Parathyroid adenoma (tissue), 2 donors: ENCODE measurements at regions not wholly inside any gene's neighbourhood (a gene's known extent, or its start where the extent isn't known, plus 50 kb on each side); places are given as distances from the start of the nearest gene placed in this dataset.

Experiments
- H2AFZ ChIP-seq: fragments of 300-600 bp; sonication (generic); one replicate; pipeline ENCODE4 v1.7.0; 2017; ENCODE audit warnings: antibody characterized with exemption, mild to moderate bottlenecking
- H3K27ac ChIP-seq: fragments of 300-600 bp; sonication (generic); one replicate; pipeline ENCODE4 v1.7.0; 2017
- H3K27me3 ChIP-seq: fragments of 300-600 bp; sonication (generic); one replicate; pipeline ENCODE4 v1.7.0; 2017; ENCODE audit warnings: low read length; ENCODE audit not compliant: control insufficient read depth, insufficient read depth
- H3K36me3 ChIP-seq: fragments of 300-600 bp; sonication (generic); one replicate; pipeline ENCODE4 v1.7.0; 2017; ENCODE audit warnings: low read length; ENCODE audit not compliant: control insufficient read depth, insufficient read depth
- H3K4me1 ChIP-seq: fragments of 300-600 bp; sonication (generic); one replicate; pipeline ENCODE4 v1.7.0; 2017; ENCODE audit warnings: control low read depth
- H3K4me2 ChIP-seq: fragments of 300-600 bp; sonication (generic); one replicate; pipeline ENCODE4 v1.7.0; 2017; ENCODE audit warnings: low read length
- H3K4me3 ChIP-seq: fragments of 300-600 bp; sonication (generic); one replicate; pipeline ENCODE4 v1.7.0; 2017; ENCODE audit warnings: low read depth, low read length
- H3K79me2 ChIP-seq: fragments of 300-600 bp; sonication (generic); one replicate; pipeline ENCODE4 v1.7.0; 2017; ENCODE audit warnings: control low read depth
- H3K9ac ChIP-seq: fragments of 300-600 bp; sonication (generic); one replicate; pipeline ENCODE4 v1.7.0; 2017; ENCODE audit warnings: mild to moderate bottlenecking
- H3K9me3 ChIP-seq: fragments of 300-600 bp; sonication (generic); one replicate; pipeline ENCODE4 v1.7.0; 2017; ENCODE audit warnings: low read length; ENCODE audit not compliant: control insufficient read depth
- CTCF ChIP-seq: fragments of 300-600 bp; sonication (generic); IDR thresholded peaks from one replicate; pipeline ENCODE4 v1.7.0; 2017; ENCODE audit warnings: antibody characterized with exemption, mild to moderate bottlenecking
- donor health status: primary hyperparathyroidism.

DNA sequence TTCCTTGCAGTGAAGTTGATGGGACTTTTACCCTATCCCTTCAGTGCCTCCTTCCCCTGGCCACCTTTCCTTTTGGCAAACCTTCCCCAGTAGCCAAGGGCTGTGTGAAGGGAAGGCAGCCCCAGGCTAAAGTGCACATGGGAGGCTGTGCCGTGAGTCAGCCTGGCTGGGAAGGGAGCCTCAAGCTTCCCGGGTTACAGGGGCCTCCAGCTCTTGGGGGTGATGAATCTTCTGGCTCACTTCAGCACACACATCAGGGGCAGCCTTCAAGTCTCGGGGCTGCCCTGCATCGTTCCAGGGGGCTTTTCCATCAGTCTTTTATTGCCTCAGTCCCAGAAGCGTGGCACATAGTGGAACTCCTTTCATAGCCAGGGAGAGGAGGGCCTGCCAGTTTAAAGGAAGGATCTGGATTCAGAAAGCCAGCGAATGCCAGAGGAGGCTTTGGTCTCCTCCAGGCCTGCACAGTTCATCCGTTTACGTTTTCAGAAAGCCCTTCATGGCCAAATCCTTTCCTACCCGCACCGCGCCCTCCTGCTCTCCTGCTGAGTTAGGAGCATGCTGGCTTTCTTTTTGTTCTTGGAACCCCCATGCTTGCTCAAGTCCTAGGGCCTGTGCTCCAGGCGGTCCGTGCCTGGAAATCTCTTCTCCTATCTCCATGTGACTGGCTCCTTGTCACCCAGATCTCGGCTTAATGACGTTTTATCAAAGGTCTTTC, 134.8 kb upstream of the KLF4 start:
- Histone ChIP-seq H3K27ac (no peak overlapping the region), H3K27me3 (no peaks in the 10 kb centered on the region), H3K4me3 (no peak overlapping the region), H3K4me2 (no peak overlapping the region), H3K9me3 (no peaks in the 10 kb centered on the region), H2AFZ (no peak overlapping the region), H3K79me2 (no peaks in the 10 kb centered on the region), H3K36me3 (no peaks in the 10 kb centered on the region), H3K9ac (no peak overlapping the region), H3K4me1 (no peaks in the 10 kb centered on the region)
- TF ChIP-seq CTCF: no peak

DNA sequence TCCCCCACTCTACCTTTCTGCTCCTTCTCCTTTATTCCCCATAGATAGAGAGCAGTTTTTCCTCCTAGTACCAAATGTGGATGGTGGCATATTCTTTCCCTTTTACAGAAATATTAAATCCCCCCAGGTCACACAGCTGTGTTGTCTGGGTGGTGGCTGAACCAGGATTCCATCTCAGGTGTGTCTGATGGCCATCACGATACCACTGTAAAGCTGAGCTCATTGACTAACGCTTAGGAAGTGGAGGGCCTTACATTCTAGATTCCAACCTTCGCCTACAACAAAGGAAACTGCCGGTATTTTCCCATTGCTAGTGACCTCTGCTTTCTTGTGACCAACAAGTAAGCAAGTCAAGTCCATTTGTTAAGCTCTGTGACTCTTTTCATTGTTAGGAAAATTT, 131.9 kb upstream of the KLF4 start:
- Histone ChIP-seq H3K4me3 (no peak overlapping the region), H3K36me3 (no peaks in the 10 kb centered on the region), H3K9me3 (no peaks in the 10 kb centered on the region), H3K4me2 (no peak overlapping the region), H2AFZ (no peak overlapping the region), H3K79me2 (no peaks in the 10 kb centered on the region), H3K4me1 (no peaks in the 10 kb centered on the region), H3K27me3 (no peaks in the 10 kb centered on the region), H3K9ac (no peak overlapping the region), H3K27ac (no peak overlapping the region)
- no peak for TF ChIP-seq CTCF

- Histone ChIP-seq H2AFZ (no peak overlapping the region), H3K4me2 (no peak overlapping the region), H3K27me3 (no peaks in the 10 kb centered on the region), H3K4me1 (no peaks in the 10 kb centered on the region), H3K9ac (no peak overlapping the region), H3K4me3 (no peak overlapping the region), H3K79me2 (no peaks in the 10 kb centered on the region), H3K36me3 (no peaks in the 10 kb centered on the region), H3K27ac (no peak overlapping the region), H3K9me3 (no peaks in the 10 kb centered on the region)
- no peak for TF ChIP-seq CTCF
Measured at GRCh38 chr9:107620801-107621200, 131.2 kb upstream of the KLF4 start.

DNA sequence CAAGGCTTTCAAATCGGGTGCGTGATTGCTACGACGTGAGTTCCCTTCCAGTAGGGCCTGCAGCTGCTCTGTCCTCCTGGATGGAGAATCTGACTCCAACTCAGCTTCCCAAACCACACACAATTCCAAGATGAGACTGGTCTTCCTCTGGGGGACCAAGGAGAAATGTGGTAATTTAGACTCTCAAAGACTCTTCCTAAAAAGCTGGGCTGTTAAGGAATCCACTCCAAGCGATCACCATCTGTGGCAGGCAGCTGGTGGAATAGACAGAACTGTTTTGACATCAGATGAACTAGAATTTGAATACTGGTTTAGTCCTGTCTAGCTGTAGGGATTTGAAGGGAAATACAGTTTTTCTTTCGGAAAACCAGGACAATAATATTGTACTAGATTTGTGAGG, 130.7 kb upstream of the KLF4 start:
- Histone ChIP-seq H3K4me2 (no peak overlapping the region), H3K4me3 (no peak overlapping the region), H2AFZ (no peak overlapping the region), H3K79me2 (no peaks in the 10 kb centered on the region), H3K9me3 (no peaks in the 10 kb centered on the region), H3K4me1 (no peaks in the 10 kb centered on the region), H3K27me3 (no peaks in the 10 kb centered on the region), H3K36me3 (no peaks in the 10 kb centered on the region), H3K27ac (no peak overlapping the region), H3K9ac (no peak overlapping the region)
- TF ChIP-seq CTCF: no peak

DNA sequence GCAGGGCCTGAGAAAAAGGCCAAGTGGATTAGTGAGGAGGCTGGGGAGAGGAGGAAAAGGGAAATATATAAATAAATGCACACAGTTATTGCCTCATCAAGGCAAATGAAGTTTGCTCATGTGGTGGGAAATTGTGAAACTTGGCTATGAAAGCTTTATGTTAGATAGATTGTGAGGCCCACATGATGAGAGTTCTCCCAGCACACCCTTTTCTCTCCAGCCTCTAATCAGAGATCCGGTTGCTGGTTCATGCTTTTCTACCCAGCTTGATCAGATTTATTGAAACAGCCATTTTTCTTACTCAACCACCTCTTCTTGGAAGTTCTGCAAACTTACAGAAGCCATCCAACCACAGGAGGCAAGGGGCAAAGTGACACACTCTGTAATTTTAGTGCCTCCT, 125.8 kb upstream of the KLF4 start:
- Histone ChIP-seq H3K4me2 (no peak overlapping the region), H3K4me1 (no peaks in the 10 kb centered on the region), H3K27me3 (no peaks in the 10 kb centered on the region), H3K27ac (no peak overlapping the region), H3K9me3 (no peaks in the 10 kb centered on the region), H3K79me2 (no peaks in the 10 kb centered on the region), H3K4me3 (no peak overlapping the region), H3K36me3 (no peaks in the 10 kb centered on the region), H2AFZ (no peak overlapping the region), H3K9ac (no peak overlapping the region)
- no peak for TF ChIP-seq CTCF
